ENCODE measurements at regions not wholly inside any gene's neighbourhood (a gene's known extent, or its start where the extent isn't known, plus 50 kb on each side); places are given as distances from the start of the nearest gene placed in this dataset.

DNA sequence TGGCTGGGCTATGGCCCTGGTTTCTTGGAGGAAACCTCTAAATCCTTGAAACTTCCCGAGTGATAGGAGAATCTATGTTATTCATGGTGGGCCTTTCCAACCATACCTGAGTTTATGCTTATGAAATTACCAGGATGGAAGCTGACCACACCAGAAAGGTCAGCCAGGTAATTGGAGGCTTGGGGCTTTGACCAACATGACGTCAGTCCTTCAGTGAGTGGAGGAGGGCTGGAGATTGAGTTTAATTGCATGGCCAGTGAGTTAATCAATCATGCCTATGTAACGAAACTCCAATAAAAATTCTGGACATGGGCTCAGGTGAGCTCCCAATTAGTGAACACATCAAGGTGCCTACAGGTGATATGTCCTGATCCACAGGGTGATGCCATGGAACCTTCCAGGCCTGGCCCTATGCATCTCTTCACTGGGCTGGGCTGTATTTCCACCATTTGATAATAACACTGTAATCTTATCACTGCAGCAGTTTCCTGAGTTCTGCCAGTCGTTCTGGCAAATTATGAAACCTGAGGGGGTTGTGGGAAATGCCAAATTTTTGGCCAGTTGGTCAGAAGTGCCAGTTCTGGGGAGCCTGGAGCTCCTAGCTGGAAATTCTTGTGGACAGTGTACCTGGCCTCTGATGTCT lies 106.5 kb downstream of the CDH26 start:
- TF ChIP-seq, protein P1, sequence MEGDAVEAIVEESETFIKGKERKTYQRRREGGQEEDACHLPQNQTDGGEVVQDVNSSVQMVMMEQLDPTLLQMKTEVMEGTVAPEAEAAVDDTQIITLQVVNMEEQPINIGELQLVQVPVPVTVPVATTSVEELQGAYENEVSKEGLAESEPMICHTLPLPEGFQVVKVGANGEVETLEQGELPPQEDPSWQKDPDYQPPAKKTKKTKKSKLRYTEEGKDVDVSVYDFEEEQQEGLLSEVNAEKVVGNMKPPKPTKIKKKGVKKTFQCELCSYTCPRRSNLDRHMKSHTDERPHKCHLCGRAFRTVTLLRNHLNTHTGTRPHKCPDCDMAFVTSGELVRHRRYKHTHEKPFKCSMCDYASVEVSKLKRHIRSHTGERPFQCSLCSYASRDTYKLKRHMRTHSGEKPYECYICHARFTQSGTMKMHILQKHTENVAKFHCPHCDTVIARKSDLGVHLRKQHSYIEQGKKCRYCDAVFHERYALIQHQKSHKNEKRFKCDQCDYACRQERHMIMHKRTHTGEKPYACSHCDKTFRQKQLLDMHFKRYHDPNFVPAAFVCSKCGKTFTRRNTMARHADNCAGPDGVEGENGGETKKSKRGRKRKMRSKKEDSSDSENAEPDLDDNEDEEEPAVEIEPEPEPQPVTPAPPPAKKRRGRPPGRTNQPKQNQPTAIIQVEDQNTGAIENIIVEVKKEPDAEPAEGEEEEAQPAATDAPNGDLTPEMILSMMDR (conservative IDR thresholded peaks at IDR 0.05): no peak
- TF ChIP-seq ZFX (IDR thresholded peaks at IDR 0.05): no peak
